ENCODE measurements at regions not wholly inside any gene's neighbourhood (a gene's known extent, or its start where the extent isn't known, plus 50 kb on each side); places are given as distances from the start of the nearest gene placed in this dataset.

- TF ChIP-seq PRDM4 (tag by site-specific recombination; IDR thresholded peaks at IDR 0.05) (no peak), ZBTB48 (tag by site-specific recombination; IDR thresholded peaks at IDR 0.05) (no peak)
- TF ChIP-seq, protein P1, sequence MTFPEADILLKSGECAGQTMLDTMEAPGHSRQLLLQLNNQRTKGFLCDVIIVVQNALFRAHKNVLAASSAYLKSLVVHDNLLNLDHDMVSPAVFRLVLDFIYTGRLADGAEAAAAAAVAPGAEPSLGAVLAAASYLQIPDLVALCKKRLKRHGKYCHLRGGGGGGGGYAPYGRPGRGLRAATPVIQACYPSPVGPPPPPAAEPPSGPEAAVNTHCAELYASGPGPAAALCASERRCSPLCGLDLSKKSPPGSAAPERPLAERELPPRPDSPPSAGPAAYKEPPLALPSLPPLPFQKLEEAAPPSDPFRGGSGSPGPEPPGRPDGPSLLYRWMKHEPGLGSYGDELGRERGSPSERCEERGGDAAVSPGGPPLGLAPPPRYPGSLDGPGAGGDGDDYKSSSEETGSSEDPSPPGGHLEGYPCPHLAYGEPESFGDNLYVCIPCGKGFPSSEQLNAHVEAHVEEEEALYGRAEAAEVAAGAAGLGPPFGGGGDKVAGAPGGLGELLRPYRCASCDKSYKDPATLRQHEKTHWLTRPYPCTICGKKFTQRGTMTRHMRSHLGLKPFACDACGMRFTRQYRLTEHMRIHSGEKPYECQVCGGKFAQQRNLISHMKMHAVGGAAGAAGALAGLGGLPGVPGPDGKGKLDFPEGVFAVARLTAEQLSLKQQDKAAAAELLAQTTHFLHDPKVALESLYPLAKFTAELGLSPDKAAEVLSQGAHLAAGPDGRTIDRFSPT (tag by site-specific recombination; IDR thresholded peaks at IDR 0.05), result no peak
Measured at GRCh38 chr1:184228558-184228957, 158.3 kb upstream of the C1orf21 start (continued).

DNA sequence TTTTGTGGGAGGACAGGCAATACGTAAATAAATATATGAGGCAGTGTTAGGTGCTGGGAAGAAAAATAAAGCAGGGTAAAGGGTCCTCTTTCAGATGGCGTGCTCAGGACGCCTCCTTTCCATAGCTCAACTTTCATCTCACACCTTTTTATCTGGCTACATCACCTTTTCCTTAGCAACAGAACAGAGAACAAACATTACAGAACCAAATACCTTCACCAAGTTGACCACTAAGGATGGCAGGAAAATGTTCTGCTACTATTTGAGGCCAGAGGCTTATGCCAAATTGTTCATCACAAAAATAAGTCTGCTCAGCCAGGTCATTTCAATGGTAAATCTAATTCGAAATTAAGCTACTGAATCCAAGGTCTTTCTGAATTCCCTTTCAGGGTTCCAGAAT, 149.2 kb upstream of the C1orf21 start:
- CTCF ChIA-PET, result interaction anchor here (0.8 to 2.5 kb wide), 3 partner anchors 13 to 390 kb away, joined by 3 to 12 read pairs (median 10); no protein-coding TSS in a partner anchor
- Histone ChIP-seq H3K9me3 (ENCODE audit: control insufficient read depth, insufficient read depth, low read depth, low read length) (no peaks in the 10 kb centered on the region), H3K4me1 (ENCODE audit: control insufficient read depth, insufficient read depth, low read length) (no peaks in the 10 kb centered on the region), H3K36me3 (ENCODE audit: control insufficient read depth in 2 of 2, insufficient read depth in 1 of 2, low read length in 2 of 2) (no peaks in the 10 kb centered on the region), H3K4me3 (ENCODE audit: low read depth, low read length) (no peak overlapping the region), H3K27ac (ENCODE audit: extremely low read depth, low read depth, low read length) (no peak overlapping the region)
- no peak for TF ChIP-seq ZNF221 (tag by site-specific recombination; IDR thresholded peaks at IDR 0.05; ENCODE audit: borderline replicate concordance)
- TF ChIP-seq PRDM10 (tag by site-specific recombination; IDR thresholded peaks at IDR 0.05), result no peak
- no peak for TF ChIP-seq ZNF121 (tag by site-specific recombination; IDR thresholded peaks at IDR 0.05)
- TF ChIP-seq ZNF776 (tag by site-specific recombination; IDR thresholded peaks at IDR 0.05; ENCODE audit: borderline replicate concordance), result no peak
- no peak for TF ChIP-seq ZNF426 (tag by site-specific recombination; IDR thresholded peaks at IDR 0.05)
- POLR2A ChIA-PET, result no interaction called here

DNA sequence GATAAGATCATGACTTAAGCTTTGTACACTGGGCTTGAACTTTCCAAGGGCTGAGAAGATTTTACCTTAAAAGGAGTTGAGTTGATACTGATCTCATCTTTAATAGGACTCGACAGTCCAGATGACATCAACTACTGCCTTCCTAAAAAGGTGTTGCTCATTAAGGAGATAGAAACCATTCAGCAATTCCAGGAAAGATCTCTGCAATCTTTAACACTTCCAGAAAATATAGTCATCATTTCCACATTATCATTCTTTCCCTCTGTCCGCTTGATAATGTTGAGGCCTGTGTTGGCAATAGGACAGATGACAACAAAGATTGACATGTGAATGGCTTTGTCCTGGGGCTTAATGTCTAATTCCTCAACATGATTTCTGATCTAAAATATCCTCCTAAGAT, 145.4 kb upstream of the C1orf21 start:
- Histone ChIP-seq H3K9me3 (ENCODE audit: control insufficient read depth, insufficient read depth, low read depth, low read length) (no peaks in the 10 kb centered on the region), H3K27ac (ENCODE audit: extremely low read depth, low read depth, low read length) (no peak overlapping the region), H3K4me3 (ENCODE audit: low read depth, low read length) (no peak overlapping the region), H3K36me3 (ENCODE audit: control insufficient read depth in 2 of 2, insufficient read depth in 1 of 2, low read length in 2 of 2) (no peaks in the 10 kb centered on the region), H3K4me1 (ENCODE audit: control insufficient read depth, insufficient read depth, low read length) (no peaks in the 10 kb centered on the region)
- POLR2A ChIA-PET, result no interaction called here
- CTCF ChIA-PET, result no interaction called here
- TF ChIP-seq ZNF501 (tag by site-specific recombination; IDR thresholded peaks at IDR 0.05), result no peak
- TF ChIP-seq ZEB2 (tag by site-specific recombination; IDR thresholded peaks at IDR 0.05), result no peak
- TF ChIP-seq ZNF664 (tag by site-specific recombination; IDR thresholded peaks at IDR 0.05), result no peak
- TF ChIP-seq ZNF24 (tag by site-specific recombination; IDR thresholded peaks at IDR 0.05), result no peak
- TF ChIP-seq ZNF366 (tag by site-specific recombination; conservative IDR thresholded peaks at IDR 0.05), result no peak
